Stimulated activated naive CD8-positive, alpha-beta T cell treated with anti-CD3 and anti-CD28 coated beads, Interleukin-15, Interleukin-2, amounts not matched to agents 100 ng/mL and 50 ng/mL, for 24 hours (primary cell): ENCODE measurements at regions not wholly inside any gene's neighbourhood (a gene's known extent, or its start where the extent isn't known, plus 50 kb on each side); places are given as distances from the start of the nearest gene placed in this dataset.
A peak's percentile ranks its signal among the peaks of the same experiment; 100 is the strongest.

Source experiments
- H3K27ac Mint-ChIP-seq: one replicate; pipeline ENCODE4 v1.8.0; 2021; ENCODE audit warnings: mild to moderate bottlenecking, mixed read lengths
- H3K27me3 Mint-ChIP-seq: one replicate; pipeline ENCODE4 v1.8.0; 2021; ENCODE audit warnings: mixed read lengths
- H3K36me3 Mint-ChIP-seq: one replicate; pipeline ENCODE4 v1.8.0; 2021; ENCODE audit warnings: low read depth, mixed read lengths
- H3K4me1 Mint-ChIP-seq: one replicate; pipeline ENCODE4 v1.8.0; 2021; ENCODE audit warnings: low read depth, mixed read lengths
- H3K4me3 Mint-ChIP-seq: one replicate; pipeline ENCODE4 v1.8.0; 2021; ENCODE audit warnings: mild to moderate bottlenecking, mixed read lengths
- H3K9me3 Mint-ChIP-seq: one replicate; pipeline ENCODE4 v1.8.0; 2021; ENCODE audit warnings: mixed read lengths

DNA sequence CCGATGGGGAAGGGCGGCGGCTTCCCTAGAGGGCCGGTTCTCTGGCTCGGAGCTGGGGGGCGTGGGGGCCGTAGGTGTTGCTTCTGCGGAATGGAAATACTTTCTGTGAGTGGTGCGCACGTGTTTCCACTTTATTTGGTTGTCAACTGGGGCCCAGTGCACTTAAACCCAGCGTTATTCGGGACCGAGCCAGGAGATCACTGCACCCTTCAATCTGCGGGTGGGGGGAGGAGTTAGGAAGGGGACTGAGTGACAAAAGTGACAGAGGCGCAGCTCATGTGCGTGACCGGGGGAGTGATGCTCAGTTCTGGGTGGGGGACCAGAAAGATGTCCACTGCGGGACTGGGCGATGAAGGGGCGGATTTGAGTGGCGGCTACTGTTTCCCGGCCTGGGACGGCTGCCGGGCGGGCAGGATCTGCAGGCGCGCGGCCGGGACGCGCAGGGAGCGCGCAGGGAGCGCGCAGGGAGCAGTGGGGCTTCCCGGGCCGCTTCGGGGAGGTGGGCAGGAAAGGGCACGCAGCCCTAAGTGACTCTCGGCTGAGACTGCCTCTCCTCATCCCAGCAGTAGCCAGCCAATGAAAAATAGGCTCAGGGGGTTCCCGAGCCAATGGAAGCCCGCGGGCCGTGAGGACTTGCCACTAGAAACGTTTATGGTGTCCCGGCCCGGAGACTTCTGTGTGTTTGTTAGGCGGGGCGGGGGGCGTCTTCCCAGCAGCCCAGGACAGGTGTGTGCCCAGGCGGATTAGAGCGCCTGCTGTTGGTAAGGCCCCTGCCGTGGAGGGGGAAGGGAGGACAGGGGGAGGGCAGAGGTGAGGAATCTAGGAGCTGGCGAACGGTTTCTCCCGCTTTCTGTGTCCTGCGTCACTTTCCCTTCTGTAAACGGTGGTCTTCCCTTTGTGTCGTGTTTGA lies 54.3 kb upstream of the KDM7A start:
- Mint-ChIP-seq H3K4me3 (peak overlapping the region; percentile 83), H3K27ac (peak overlapping the region; percentile 94), H3K27me3 (no peaks in the 10 kb centered on the region), H3K36me3 (peaks cover 4% of the 10 kb centered on the region), H3K4me1 (peaks cover 41% of the 10 kb centered on the region), H3K9me3 (no peaks in the 10 kb centered on the region)

DNA sequence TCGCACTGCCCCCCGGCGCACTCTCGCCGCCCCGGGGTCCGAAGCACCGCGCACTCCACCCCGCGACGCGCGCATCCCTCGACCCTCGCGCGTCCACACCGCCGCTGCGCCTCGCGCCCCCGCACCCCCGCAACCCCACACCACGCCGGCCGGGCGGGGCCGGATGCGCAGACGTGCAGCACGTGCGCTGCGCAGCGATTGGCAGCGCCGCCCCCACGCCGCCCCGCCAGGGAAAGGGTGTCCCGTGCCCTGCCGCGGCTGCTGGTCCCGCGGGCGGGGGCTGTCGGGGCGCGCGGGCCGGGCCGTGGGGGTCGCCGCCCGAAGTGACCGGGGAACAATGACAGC lies 53.7 kb upstream of the KDM7A start:
- H3K27me3 Mint-ChIP-seq, result no peaks in the 10 kb centered on the region
- H3K4me1 Mint-ChIP-seq, result peaks cover 47% of the 10 kb centered on the region
- H3K36me3 Mint-ChIP-seq, result peaks cover 4% of the 10 kb centered on the region
- H3K27ac Mint-ChIP-seq, result peak overlapping the region; percentile 98
- H3K4me3 Mint-ChIP-seq, result peak overlapping the region; percentile 83
- H3K9me3 Mint-ChIP-seq, result no peaks in the 10 kb centered on the region

DNA sequence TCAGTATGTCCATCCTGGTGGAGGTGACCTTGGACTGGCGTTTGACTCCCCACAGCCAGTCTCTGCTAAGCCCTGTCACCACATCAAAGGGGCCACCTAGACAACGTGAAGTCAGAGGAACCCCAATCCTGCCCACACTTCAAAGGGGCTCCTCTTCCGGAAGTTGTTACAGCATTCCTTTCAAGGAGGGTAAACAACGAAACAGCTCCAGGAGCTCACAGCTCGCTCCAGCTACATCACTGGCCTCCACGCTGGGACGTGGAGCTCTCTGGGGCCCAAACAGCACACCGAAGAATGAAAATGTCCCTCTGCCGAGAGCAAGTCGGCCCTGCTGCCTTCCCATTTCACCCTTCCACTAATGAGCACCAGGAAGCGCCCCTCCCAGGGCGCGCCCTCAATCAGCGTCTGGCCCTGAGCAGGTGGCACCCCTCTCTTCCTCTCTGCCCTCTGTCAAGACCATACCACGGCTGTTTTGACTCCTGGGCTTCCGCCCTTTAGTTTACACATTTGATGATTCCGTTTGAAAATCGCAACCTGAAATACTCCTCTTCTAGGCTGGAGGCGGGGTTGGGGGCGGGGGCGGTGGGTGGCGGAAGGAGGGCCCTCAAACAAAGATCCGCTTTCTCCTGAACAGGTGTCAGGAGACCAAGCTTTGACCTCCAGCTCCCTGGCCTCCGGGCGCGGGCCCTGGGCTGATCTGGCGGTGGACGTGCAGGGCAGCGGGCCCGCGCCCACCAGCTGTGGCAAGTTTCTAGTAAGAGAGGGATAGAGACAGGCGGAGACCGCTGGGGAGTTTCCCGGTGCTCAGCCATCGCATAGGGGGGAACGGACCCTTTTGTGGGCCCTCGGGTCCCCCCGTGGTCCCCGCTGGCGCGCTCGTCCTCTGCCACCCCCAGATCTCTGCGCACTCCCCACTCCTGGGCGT lies 53.1 kb upstream of the KDM7A start:
- H3K4me1 Mint-ChIP-seq, result peaks cover 50% of the 10 kb centered on the region
- no peaks in the 10 kb centered on the region for H3K27me3 Mint-ChIP-seq
- H3K9me3 Mint-ChIP-seq, result no peaks in the 10 kb centered on the region
- H3K36me3 Mint-ChIP-seq, result peaks cover 4% of the 10 kb centered on the region
- peak overlapping the region; percentile 98 for H3K27ac Mint-ChIP-seq
- peak overlapping the region; percentile 83 for H3K4me3 Mint-ChIP-seq

GRCh38 chr7:140229101-140229525 lies 52.3 kb upstream of the KDM7A start:
- Mint-ChIP-seq H3K36me3 (peaks cover 4% of the 10 kb centered on the region), H3K9me3 (no peaks in the 10 kb centered on the region), H3K27ac (peak overlapping the region; percentile 98), H3K27me3 (no peaks in the 10 kb centered on the region), H3K4me1 (peaks cover 56% of the 10 kb centered on the region), H3K4me3 (peak overlapping the region; percentile 83)
